ENCODE measurements at regions not wholly inside any gene's neighbourhood (a gene's known extent, or its start where the extent isn't known, plus 50 kb on each side); places are given as distances from the start of the nearest gene placed in this dataset.

DNA sequence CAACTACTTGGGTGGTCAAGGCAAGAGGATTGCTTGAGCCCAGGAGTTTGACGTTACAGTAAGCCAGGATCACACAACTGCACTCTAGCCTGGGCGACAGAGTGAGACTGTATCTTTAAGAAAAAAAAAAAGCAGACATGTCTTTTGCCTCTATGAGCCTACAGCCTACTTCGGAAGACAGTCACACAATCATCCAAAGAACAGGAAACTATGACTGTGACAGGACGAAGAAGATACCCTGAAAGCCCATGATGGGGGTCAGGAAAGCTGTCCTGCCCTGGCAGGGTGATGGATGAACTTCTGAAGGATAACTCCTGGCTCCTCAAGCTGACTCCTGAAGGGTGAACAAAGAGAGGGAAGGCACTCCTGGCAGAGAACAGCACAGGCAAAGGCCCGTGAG is 251.7 kb upstream of the SIX2 start:
- no peak overlapping the region for H3K27ac Mint-ChIP-seq
- H3K9me3 ChIP-seq (replicated peaks in 1 of 2; ENCODE audit: control insufficient read depth in 1 of 2, insufficient read depth in 1 of 2, low read length in 2 of 2) = no peaks in the 10 kb centered on the region
- H4K20me1 ChIP-seq (ENCODE audit: insufficient read depth, low read length) = no peaks in the 10 kb centered on the region
- H2AFZ ChIP-seq (ENCODE audit: insufficient read depth, low read depth, low read length, poor library complexity, severe bottlenecking) = no peak overlapping the region
- no peaks in the 10 kb centered on the region for H3K9me3 Mint-ChIP-seq
- no peaks in the 10 kb centered on the region for H3K4me1 ChIP-seq (ENCODE audit: control insufficient read depth in 1 of 2, insufficient read depth in 2 of 2, low read length in 2 of 2)
- no peak overlapping the region for H3K27ac ChIP-seq (ENCODE audit: low read depth in 1 of 2, low read length in 2 of 2)
- 100% methylated on average over 1 of the region's 5 CpGs for WGBS (ENCODE audit: insufficient coverage)
- H3K27me3 ChIP-seq (ENCODE audit: control insufficient read depth in 2 of 2, insufficient read depth in 2 of 2, low read length in 2 of 2) = no peaks in the 10 kb centered on the region
- no peaks in the 10 kb centered on the region for H3K4me1 Mint-ChIP-seq
- H3K27me3 Mint-ChIP-seq (ENCODE audit: low read depth in 3 of 3) = peaks cover 5 to 13% (median 12%) of the 10 kb centered on the region in 3 donors
- H3K9ac ChIP-seq (ENCODE audit: insufficient read depth, low read length, poor library complexity, severe bottlenecking) = no peak overlapping the region
- no peak overlapping the region for H3K4me2 ChIP-seq (replicated peaks; ENCODE audit: extremely low read depth, low read length, poor library complexity, severe bottlenecking)
- TF ChIP-seq, protein P1, sequence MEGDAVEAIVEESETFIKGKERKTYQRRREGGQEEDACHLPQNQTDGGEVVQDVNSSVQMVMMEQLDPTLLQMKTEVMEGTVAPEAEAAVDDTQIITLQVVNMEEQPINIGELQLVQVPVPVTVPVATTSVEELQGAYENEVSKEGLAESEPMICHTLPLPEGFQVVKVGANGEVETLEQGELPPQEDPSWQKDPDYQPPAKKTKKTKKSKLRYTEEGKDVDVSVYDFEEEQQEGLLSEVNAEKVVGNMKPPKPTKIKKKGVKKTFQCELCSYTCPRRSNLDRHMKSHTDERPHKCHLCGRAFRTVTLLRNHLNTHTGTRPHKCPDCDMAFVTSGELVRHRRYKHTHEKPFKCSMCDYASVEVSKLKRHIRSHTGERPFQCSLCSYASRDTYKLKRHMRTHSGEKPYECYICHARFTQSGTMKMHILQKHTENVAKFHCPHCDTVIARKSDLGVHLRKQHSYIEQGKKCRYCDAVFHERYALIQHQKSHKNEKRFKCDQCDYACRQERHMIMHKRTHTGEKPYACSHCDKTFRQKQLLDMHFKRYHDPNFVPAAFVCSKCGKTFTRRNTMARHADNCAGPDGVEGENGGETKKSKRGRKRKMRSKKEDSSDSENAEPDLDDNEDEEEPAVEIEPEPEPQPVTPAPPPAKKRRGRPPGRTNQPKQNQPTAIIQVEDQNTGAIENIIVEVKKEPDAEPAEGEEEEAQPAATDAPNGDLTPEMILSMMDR (IDR thresholded peaks at IDR 0.05) = no peak
- H3K4me3 Mint-ChIP-seq = no peak overlapping the region
- no peak overlapping the region for H3K4me3 ChIP-seq (replicated peaks in 1 of 3; ENCODE audit: low read depth in 2 of 3, low read length in 3 of 3)
- H3K36me3 ChIP-seq (replicated peaks in 1 of 2; ENCODE audit: control insufficient read depth in 1 of 2, insufficient read depth in 2 of 2, low read length in 2 of 2) = no peaks in the 10 kb centered on the region
- DNase-seq = no peak
- intact Hi-C loops (cut with micrococcal nuclease) = no loop called here
- H3K79me2 ChIP-seq (ENCODE audit: insufficient read depth, low read length) = no peaks in the 10 kb centered on the region
- no peaks in the 10 kb centered on the region for H3K36me3 Mint-ChIP-seq

DNA sequence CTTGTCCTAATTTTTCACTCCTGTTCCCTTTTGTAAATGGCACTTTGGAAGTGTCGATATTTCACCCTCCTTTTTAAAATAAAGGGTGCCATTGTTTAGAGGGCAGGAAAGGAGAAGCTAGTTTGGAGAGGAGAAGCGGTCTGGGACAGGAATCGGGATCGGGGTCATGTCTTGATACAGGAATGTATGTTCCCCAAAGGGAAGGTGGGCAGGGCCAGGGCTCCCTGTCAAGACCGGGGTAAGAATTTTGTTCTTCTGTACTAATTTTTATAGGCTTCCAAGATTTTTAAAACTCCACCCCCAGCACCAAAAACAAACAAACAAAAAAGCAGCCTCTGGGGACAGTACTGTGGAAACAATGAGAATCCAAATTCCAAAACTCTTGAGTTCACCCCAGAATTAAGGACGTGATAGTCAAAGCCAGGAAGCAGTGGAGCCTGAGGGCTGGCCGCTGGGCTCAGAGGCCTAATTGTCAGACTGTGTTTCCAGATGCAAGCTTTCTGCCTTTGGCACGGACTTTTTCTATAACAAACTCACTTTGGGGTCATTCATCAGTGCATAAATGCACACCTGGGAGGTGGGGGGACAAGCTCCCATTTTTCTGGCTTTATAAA is 250.4 kb upstream of the SIX2 start:
- WGBS (ENCODE audit: insufficient coverage) = 70% methylated on average over 1 of the region's 8 CpGs

More for the DNA sequence above, 250.4 kb upstream of the SIX2 start:
- intact Hi-C loops (cut with micrococcal nuclease) = no loop called here
- Histone ChIP-seq H4K20me1 (ENCODE audit: insufficient read depth, low read length) (no peaks in the 10 kb centered on the region), H3K27me3 (ENCODE audit: control insufficient read depth in 2 of 2, insufficient read depth in 2 of 2, low read length in 2 of 2) (no peaks in the 10 kb centered on the region), H3K9ac (ENCODE audit: insufficient read depth, low read length, poor library complexity, severe bottlenecking) (no peak overlapping the region), H3K27ac (ENCODE audit: low read depth in 1 of 2, low read length in 2 of 2) (no peak overlapping the region), H3K79me2 (ENCODE audit: insufficient read depth, low read length) (no peaks in the 10 kb centered on the region), H3K4me3 (replicated peaks in 1 of 3; ENCODE audit: low read depth in 2 of 3, low read length in 3 of 3) (no peak overlapping the region), H3K4me1 (ENCODE audit: control insufficient read depth in 1 of 2, insufficient read depth in 2 of 2, low read length in 2 of 2) (no peaks in the 10 kb centered on the region), H3K9me3 (replicated peaks in 1 of 2; ENCODE audit: control insufficient read depth in 1 of 2, insufficient read depth in 1 of 2, low read length in 2 of 2) (no peaks in the 10 kb centered on the region), H2AFZ (ENCODE audit: insufficient read depth, low read depth, low read length, poor library complexity, severe bottlenecking) (no peak overlapping the region), H3K4me2 (replicated peaks; ENCODE audit: extremely low read depth, low read length, poor library complexity, severe bottlenecking) (no peak overlapping the region), H3K36me3 (replicated peaks in 1 of 2; ENCODE audit: control insufficient read depth in 1 of 2, insufficient read depth in 2 of 2, low read length in 2 of 2) (no peaks in the 10 kb centered on the region)
- Mint-ChIP-seq H3K4me1 (peaks cover 6% of the 10 kb centered on the region), H3K27ac (no peak overlapping the region), H3K27me3 (ENCODE audit: low read depth in 3 of 3) (peaks cover 5 to 13% (median 12%) of the 10 kb centered on the region in 3 donors), H3K36me3 (no peaks in the 10 kb centered on the region), H3K4me3 (no peak overlapping the region), H3K9me3 (no peaks in the 10 kb centered on the region)
- TF ChIP-seq, protein P1 (IDR thresholded peaks at IDR 0.05) = no peak
- DNase-seq = no peak

Measured in CD14-positive monocyte (primary cell).